OCI-LY1 (cell line): ENCODE measurements at regions not wholly inside any gene's neighbourhood (a gene's known extent, or its start where the extent isn't known, plus 50 kb on each side); places are given as distances from the start of the nearest gene placed in this dataset.

Experiments used
- CTCF ChIP-seq: fragments of 200-600 bp; sonication (generic), shearing (Covaris generic); IDR thresholded peaks from 2 replicates; pipeline ENCODE4 v1.5.1; 2017; ENCODE audit warnings: mild to moderate bottlenecking, antibody characterized with exemption, low read length, moderate library complexity, mixed read lengths
- EZH2 ChIP-seq: fragments of 200-600 bp; sonication (generic), shearing (Covaris generic); IDR thresholded peaks from 2 replicates; pipeline ENCODE4 v1.8.0; 2017; ENCODE audit warnings: borderline replicate concordance, mixed run types, mild to moderate bottlenecking, antibody characterized with exemption, low read length, moderate library complexity, mixed read lengths

DNA sequence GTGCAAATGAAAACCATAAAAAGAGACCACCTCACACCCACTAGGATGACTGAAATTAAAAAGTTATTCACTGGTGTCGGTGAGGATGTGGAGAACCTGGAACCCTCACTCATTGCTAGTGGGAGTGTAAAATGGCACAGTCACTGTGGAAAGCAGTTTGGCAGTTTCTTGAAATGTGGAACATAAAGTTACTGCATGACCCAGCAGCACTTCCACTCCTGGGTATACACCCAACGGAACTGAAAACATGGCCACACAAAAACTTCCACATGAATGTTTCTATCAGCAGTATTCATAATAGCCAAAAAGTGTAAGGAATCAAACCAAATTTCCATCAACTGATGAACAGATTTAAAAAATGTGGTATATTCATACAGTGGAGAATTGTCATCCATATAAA is 65.1 kb upstream of the SLC66A3 start:
- TF ChIP-seq CTCF = no peak
- TF ChIP-seq EZH2 = no peak
